Stimulated activated CD4-positive, alpha-beta T cell treated with anti-CD3 and anti-CD28 coated beads, Interleukin-12 subunit alpha, Interleukin-12 subunit beta, amount 100 ng/mL, for 4 hours (primary cell): ENCODE measurements at regions not wholly inside any gene's neighbourhood (a gene's known extent, or its start where the extent isn't known, plus 50 kb on each side); places are given as distances from the start of the nearest gene placed in this dataset.
"Not testable (repeated sequence)": the region's sequence is repeated elsewhere in the genome, so short reads cannot be mapped to it uniquely, and the experiment has no call there.

ENCODE experiments used
- DNase-seq: peaks from one replicate; pipeline ENCODE4 v3.0.0-alpha.2; 2020

DNA sequence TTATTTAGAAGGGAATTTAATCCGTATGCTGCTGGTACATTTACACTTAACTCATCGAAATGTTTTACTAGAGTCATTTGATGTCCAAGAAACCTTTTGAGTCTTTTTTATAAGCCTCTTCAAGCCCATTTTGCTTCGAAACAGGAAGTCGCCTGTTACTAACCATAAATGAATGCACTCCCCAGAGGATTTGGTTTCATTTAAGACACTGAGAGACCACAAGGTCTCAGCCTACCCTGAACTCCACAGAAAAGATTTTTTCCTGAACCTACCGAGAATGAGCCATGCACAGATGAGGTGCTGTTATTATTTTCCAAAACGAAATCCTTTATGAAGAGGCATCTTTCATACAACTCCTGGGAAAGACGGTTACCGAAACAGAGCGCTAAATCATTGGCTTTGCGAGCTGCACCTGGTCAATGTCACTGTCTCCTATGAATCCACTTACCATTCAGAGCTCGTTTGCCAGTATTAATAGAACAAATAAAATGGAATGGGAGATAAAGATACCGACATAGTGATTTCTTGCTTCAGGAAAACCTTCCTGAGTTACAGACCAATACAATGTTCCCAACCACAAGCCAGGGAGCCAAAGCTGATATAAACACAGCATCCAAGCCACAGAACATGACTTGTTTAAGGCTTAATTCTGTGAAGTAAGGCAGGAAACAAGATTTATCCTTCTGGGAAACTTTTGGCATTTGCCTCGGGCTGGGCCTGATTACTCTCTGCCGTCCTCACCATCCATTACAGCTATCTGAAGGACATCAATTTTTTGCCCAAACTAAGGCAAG, 382.1 kb downstream of the OSR1 start:
- no peak for DNase-seq

DNA sequence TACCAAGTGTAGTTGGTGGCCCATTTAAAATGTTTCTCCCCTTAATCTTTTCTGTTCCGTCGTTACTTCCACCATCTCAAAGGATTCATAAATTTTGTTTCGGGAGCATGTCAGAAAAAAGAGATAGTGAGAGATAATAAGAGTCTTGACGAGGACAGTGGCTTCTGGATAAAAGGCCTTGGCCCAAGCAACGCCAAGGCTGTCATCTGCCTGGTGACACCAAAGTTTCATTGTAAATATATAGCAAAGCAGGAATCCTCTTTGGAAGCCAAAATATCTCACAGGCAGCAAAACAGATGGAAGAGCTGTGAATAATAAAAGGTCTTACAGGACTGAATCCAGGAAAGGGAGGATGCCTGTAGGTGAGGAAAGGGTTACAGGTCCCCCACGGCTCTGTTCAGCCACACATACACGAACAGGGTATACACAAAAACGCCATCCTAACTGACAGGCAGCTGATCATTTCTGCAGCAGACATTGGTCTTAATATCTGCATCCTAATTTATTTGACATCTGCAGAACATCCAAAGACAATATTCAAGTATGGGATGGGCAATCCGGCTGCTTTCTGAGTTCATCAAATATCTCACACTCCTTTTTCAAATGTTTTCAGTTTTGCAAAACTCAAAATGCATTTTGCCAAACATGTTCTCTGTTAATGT, 382.8 kb downstream of the OSR1 start:
- DNase-seq = no peak

DNA sequence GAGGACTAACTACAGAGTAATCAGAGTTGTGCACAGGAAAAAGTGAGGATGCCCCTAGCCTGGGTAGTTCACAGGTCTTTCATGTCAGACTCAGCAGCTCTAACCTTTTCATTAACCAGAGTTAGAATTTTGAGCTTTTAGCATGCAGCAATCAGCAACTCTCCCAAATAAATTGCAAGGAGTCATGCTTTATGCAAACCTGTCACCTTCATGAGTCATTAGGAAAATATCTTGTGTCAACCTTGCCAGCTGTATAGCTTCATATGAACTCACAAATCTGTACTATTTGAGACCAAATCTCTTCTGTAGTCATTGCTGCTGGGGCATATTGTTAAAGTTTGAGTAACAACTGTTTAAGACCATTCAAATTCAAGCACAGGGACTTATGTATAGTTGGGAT, 382.3 kb upstream of the NT5C1B start:
- DNase-seq = no peak

DNA sequence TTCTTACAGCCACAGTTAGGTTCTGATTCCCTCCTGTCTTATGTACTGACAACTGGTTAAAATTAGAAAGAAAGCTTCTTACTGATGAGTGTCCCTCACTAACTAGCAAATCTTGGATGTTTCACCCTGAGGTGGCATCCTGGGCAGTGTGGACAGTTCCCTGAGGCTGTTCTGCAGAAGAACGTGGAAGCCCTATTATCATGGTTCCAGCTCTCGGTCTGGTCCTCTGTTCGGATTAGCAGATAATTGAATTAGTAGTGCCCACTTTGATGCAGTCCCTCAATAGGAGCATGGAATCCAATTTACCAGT, 381.7 kb upstream of the NT5C1B start:
- DNase-seq = no peak

DNA sequence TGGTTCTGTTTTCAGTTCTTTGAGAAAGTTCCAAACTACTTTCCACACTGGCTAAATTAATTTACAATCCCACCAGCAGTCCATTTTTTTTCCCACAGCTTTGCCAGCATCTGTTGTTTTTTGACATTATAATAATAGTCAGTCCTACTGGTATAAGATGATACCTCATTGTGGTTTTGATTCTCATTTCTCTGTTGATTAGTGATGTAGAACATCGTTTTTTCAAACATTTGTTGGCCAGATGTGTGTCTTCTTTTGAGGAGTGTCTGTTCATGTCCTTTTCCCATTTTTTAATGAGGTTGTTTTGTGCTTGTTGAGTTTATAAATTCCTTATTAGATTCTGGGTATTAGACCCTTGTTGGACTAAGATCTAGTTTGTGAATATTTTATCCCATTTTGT, 376.8 kb upstream of the NT5C1B start:
- DNase-seq = no peak

DNA sequence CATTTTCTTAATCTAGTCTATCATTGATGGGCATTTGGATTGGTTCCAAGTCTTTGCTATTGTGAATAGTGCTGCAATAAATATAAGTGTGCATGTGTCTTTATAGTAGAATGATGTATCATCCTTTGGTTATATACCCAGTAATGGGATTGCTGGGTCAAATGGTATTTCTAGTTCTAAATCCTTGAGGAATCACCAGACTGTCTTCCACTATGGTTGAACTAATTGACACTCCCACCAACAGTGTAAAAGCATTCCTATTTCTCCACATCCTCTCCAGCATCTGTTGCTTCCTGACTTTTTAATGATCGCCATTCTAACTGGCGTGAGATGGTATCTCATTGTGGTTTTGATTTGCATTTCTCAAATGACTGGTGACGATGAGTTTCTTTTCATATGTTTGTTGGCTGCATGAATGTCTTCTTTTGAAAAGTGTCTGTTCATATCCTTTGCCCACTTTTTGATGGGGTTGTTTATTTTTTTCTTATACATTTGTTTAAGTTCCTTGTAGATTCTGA, 374.4 kb upstream of the NT5C1B start:
- DNase-seq = not testable (repeated sequence)

DNA sequence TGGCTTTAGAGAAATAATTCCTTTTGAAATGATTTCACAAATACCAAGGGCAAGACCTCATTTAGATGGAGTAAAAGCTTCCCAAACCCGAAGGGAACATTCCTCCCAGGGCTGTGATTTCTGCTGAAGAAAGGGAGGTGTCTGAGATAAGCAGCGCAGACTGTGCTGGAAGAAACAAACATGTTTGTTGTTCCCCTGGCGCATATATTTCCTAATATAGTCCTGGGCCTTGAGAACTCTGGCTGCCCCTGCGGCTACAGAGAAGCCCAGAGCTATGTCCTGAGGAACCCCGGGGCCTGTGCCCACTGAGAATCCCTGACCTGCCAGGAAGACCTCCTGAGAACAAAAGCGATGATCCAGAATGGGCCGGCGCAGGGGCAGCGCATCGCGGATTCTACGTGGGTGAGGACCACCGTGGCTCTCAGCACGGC, 372.6 kb upstream of the NT5C1B start:
- DNase-seq = no peak

DNA sequence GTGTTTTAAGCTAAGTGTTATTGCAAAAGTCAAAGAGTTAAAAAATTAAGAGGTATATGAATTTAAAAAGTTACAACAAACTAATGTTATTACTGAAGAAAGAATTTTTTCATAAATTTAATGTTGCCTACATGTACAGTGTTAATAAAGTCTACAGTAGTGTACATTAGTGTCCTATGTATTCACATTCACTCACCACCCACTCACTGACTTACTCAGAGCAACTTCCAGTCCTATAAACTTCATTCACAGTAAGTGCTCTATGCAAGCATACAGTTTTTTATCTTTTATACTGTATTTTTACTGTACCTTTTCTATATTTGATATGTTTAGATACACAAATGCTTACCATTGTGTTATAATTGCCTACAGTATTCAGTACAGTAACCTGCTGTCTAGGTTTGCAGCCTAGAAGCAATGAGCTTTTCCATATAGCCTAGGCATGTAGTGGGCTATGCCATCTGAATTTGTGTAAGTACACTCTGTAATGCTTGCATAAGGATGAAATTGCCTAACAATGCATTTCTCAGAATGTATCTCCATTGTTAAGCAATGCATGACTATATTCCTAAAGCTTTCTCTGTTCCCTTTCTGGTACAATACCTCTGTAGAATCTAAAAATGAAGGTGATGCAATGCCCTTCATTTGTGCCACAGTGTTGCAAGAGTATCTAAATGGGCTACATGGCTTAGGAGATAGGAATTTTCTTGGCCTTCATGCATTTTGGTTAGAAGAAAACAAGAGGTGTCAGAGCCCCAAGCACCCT, 370.8 kb upstream of the NT5C1B start:
- no peak for DNase-seq

DNA sequence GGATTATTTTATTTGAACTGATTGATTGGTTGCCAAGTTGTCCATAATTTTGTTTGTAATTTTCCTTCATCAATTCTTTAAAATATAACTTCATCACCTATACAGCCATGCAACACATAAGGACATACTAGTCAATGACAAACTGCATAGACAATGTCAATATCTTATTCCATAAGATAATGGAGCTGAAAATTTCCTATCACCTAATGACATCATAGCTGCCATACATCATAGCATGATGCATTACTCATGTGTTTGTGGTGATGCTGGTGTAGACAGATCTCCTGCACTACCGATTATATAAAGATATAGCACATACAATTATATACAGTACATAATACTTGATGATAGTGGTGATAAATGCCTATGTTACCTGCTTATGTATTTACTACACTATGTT, 369.8 kb upstream of the NT5C1B start:
- no peak for DNase-seq

DNA sequence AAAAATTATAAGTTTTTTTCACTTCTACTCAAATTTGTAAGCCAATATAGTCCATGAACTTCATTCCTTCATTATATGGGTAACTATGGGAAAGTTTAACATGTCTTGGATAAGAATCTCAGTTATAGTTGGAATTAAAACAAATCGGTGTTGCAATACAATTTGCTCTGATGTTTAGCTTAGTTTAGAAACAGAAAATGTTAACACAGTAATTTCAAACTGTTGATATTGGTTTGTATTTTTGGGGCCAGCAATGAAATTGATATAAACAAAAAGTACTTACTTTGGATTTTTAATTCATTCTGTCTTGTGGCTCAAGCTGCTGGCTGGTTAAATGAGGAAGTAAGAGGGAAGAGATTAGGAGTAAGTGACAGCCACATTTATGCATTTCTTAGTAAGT, 368.5 kb upstream of the NT5C1B start:
- no peak for DNase-seq

DNA sequence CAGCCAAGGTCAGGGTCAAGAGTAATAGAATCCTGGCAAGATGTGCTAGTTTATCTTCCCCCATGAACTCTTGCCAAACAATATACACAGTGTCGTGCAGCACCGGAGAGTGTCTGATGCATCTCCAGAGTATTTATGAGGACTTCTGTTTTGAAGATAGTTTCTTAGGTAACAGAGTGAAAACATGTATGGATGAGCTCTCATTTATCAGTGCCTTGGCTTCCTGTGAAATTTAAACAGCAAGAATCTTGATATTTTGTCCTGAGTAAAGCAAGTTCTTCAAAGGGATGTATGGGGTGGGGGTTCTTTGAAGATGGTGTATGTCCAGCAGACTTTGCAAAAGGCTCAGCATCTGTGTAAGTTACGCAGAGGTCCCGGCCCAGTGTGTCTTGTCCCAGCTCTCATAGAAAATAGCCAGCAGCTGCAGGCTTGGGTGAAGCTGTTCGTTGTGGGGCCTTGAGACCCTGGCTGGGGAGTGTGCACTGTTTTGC, 361.0 kb upstream of the NT5C1B start:
- DNase-seq = no peak

DNA sequence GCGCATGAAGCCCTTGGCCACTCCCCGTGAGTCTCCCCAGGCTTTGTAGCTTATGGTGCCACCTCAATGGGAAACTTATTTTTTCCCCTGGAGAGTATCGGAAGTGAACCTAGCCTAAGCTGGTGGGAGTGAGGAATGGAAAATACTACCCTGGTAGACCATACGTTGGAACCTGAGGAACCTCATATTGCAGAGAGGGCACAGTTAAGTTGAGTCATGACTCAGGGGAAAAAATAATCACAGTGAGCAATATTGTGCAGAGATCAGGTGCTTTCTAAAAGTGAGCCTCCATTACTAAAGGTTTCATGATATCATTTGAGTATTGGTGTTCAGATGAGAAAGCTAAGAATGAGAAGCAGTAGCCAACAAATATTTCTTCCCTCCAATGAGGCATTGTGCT, 360.5 kb upstream of the NT5C1B start:
- no peak for DNase-seq

DNA sequence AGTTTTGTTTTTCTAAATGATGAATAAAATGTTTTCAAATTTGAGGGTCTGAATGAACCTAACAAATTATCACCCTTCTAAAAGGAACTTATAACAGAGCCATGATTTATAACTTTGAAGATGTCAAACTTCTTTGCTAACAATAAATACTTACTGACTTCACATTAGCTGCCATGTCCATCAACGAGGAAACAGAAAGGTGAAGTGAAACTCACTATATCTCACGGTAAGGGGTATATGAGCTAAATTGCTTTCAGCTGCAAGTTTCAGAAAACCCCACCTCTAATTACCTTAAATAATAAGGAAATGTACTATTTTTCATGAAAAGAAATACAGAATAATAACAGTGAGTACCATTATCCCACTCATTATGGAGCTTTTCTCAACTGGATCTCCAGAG, 350.8 kb upstream of the NT5C1B start:
- DNase-seq = no peak

DNA sequence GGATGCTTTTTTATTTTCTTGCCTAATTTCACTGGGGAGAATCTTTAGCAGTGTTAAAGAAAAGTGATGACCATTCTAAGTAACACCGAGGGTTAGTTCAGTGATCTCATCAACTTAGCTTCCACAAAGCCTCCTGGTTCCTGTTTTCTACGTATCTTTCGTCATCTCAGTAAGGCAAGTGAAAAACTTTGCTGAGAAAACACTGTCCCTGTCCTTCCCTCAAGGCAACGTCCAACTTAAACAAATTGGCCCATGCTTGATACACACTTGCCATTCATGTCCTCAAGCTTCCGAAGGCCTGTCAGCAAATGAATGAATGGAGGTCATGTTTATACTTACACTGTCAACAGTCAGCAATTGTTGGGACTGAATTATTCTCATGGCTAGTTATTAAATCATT, 350.4 kb upstream of the NT5C1B start:
- DNase-seq = not testable (repeated sequence)

DNA sequence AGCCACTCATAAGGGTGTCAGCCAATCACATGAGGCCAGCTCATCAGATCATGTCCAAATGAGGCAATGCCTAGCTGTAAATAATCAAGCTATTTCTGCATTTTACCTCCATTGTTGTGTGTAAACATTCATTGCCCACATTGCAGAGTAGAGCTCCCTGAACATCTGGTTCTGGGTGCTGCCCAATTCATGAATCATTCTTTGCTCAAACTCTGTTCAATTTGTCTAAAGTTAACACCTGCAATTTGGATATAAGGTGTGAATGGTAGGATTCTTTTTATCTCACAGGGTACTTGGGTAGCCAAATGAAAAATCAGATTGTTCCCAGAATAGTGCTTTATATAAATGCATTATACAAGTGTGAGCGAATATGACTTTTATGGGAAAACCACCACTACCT, 345.5 kb upstream of the NT5C1B start:
- DNase-seq = no peak

DNA sequence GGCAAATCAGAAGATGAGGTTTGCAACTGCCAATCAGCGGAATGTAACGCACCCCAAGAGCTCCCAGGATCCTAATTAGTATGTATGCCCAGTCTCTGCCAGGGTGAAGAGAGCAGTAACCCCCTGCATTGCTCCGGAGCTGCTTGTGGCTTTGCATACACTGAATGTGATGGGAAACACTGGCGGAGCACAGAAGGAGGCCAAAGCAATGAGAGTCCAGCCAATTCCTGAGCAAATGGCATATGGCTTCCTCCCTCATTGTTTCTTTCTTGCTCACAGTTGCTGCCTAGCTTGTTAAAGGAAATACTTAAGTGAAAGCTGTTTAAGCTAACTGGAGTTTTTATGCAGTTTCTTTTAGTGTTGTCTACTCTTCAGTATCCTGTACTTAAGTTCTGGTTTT, 343.5 kb upstream of the NT5C1B start:
- no peak for DNase-seq

DNA sequence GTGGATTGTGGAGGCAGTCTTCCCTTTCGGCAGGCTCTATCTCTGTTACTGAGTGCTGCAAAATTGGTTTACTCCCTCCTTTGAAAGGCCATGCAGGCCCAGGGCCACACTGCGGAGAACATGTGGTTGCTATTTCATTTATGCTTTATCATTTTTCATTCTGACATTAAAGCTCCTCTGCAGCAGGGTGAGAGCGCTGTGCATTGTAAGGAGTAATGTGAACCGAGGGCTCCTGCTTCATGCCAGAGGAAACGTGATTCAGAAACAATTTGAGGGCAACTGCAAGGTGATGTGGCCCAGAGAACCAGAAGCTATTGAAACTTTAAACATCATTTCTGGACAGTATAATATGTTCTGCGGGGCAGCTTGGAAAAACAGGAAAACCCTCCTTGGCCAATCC, 341.6 kb upstream of the NT5C1B start:
- no peak for DNase-seq

DNA sequence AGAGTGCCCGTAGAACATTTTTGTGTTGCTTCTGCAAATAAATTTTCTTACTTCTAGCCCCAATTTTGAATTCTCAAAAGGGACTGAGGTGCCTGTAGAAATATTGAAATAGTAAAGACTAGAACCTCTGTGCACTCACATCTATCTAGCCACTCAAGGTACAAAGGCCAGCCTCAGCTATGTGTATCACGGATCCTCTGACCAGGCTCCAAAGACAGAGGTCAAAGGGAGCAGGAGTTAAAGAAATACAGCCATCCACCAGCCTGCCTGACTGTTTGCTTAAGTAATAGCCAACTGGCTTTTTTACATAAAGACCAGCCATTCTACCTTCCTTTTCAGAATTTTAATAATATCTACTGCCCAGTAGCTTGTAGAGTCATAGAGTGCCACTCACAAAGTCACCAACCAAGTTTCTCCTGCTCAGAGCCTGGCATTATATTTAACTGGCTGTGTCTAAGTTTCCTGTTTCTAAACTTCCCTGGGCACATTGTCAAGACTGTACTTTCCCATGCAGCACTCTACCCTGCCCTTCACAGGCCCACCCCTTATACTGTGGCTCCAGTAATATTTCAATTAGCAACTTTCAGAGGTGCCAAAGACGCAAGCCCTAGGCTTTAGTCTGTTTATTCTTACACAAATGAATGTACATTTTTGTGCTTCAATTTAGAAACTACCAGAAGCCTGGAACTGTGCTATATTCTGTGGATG, 338.3 kb upstream of the NT5C1B start:
- no peak for DNase-seq

DNA sequence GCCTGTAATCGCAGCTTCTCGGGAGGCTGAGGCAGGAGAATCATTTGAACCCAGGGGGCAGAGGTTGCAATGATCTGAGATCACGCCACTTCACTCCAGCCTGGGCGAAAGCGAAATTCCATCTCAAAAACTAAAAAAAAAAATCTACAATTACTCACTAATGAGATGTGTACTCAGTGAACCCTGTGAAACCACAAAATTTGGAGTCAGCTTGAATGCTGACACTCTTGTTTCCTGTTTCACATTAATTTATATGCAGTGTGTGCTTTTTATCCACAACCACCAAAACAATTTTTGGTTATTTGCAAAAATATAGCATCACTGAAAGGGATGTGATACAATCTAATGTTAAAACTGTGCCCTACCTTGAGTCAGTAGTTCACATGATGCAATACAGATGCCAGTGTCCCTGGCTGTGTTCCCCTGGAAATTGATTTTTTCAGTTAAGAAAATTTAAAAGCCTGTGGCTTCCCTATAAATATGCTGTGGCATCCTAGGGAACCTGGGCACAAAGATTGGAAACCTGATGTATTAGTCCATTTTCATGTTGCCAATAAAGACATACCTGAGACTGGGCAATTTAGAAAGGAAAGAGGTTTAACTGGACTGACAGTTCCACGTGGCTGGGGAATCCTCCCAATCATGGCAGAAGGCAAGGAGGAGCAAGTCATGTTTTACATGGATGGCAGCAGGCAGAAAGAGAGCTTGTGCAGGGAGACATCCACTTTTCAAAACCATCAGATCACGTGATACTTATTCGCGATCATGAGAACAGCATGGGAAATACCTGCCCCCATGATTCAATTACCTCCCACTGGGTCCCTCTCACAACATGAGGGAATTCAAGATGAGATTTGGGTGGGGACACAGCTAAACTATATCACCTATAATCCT, 337.5 kb upstream of the NT5C1B start:
- no peak for DNase-seq

DNA sequence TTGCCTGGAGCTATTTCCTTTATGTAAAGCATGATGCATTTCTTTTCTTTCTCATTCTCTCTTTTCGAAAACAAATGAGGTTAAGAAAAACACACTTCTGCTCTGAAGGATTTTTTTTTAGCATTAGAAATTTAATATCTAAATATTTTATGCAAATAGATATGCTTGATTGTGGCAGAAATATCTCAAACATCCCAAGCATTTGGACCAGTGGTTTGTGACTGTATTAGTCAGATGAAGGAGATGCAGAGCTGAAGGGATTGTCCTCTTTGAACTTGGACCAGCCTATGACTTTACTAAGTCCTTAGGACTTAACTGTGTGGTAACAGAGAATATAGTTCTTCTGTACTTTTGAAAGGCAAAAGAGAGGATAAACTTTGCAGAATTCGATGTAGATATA, 335.9 kb upstream of the NT5C1B start:
- no peak for DNase-seq

DNA sequence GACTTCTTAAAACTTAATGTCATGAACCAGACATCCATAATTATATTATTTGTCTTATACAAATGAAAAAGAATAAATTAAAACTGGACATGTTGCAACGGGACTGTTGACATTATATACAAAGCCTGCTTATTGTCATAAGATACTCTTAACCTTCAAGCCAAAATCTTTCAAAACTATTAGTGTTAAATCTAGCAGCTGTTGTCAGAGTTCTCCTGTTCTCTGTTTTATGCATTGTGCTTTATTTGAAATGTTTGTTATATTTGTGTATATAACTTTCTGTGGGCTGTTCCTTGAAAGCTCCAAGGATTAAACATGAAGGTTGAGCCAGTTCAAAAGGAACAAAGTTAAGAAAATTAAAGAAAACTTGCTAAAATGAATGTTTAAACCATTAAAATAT, 335.5 kb upstream of the NT5C1B start:
- no peak for DNase-seq

DNA sequence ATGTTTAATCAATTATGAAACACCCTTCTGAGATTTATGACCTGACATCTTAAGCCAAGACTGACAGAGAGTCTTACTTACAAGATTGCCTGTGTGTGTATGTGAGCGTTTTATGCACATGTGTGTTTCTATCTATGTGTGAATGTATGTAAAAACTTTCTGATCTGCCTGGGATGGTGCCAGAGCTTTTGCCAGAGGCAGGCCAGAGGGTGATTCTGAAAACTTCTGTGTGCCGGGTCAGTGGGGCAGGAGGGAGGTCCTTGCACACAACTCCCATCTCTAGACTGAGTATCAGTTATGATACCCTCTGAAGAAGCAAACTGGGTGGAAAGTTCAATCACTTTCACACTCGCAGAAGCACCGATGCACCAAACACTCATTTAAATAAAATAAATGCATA, 335.0 kb upstream of the NT5C1B start:
- DNase-seq = no peak
